Hepatocyte (in vitro differentiated cells): ENCODE measurements at regions not wholly inside any gene's neighbourhood (a gene's known extent, or its start where the extent isn't known, plus 50 kb on each side); places are given as distances from the start of the nearest gene placed in this dataset.

ENCODE experiments used
- DNase-seq: peaks from one replicate; pipeline ENCODE4 v3.0.0-alpha.2; 2016; ENCODE audit warnings: low spot score
- H2AFZ ChIP-seq: fragments of 200-600 bp; sonication (generic); 2 replicates; pipeline ENCODE4 v1.6.0; 2016; ENCODE audit warnings: antibody characterized with exemption, mild to moderate bottlenecking
- H3K27ac ChIP-seq: fragments of 200-600 bp; sonication (generic); 2 replicates; pipeline ENCODE4 v1.5.1; 2016; ENCODE audit warnings: mild to moderate bottlenecking
- H3K27me3 ChIP-seq: fragments of 200-600 bp; sonication (generic); 2 replicates; pipeline ENCODE4 v1.6.1; 2016
- H3K36me3 ChIP-seq: fragments of 200-600 bp; sonication (generic); replicated peaks from 2 replicates; pipeline ENCODE4 v1.5.1; 2016; ENCODE audit warnings: low read depth; ENCODE audit not compliant: insufficient read depth
- H3K4me1 ChIP-seq: fragments of 200-600 bp; sonication (generic); 2 replicates; pipeline ENCODE4 v1.5.1; 2016; ENCODE audit warnings: mild to moderate bottlenecking, moderate library complexity; ENCODE audit not compliant: insufficient read depth
- H3K4me2 ChIP-seq: fragments of 200-600 bp; sonication (generic); 2 replicates; pipeline ENCODE4 v1.6.0; 2016
- H3K4me3 ChIP-seq: fragments of 200-600 bp; sonication (generic); 2 replicates; pipeline ENCODE4 v1.5.1; 2016; ENCODE audit warnings: mild to moderate bottlenecking
- H3K79me2 ChIP-seq: fragments of 200-600 bp; sonication (generic); 2 replicates; pipeline ENCODE4 v1.6.0; 2017; ENCODE audit warnings: mild to moderate bottlenecking
- H3K9me2 ChIP-seq: fragments of 200-600 bp; sonication (generic); replicated peaks from 2 replicates; pipeline ENCODE4 v1.6.0; 2017; ENCODE audit warnings: mild to moderate bottlenecking; ENCODE audit not compliant: insufficient read depth
- H3K9me3 ChIP-seq: fragments of 200-600 bp; sonication (generic); 2 replicates; pipeline ENCODE4 v1.5.1; 2016; ENCODE audit warnings: low read depth, mild to moderate bottlenecking
- H4K20me1 ChIP-seq: fragments of 200-600 bp; sonication (generic); 2 replicates; pipeline ENCODE4 v1.6.0; 2016; ENCODE audit warnings: mild to moderate bottlenecking; ENCODE audit not compliant: insufficient read depth, poor library complexity, severe bottlenecking
- CTCF ChIP-seq: fragments of 200-600 bp; sonication (generic); IDR thresholded peaks from 2 replicates; pipeline ENCODE4 v1.5.1; 2016; ENCODE audit warnings: antibody characterized with exemption, mild to moderate bottlenecking; ENCODE audit not compliant: poor library complexity
- EZH2 ChIP-seq: fragments of 200-600 bp; sonication (generic); IDR thresholded peaks from 2 replicates; pipeline ENCODE4 v1.6.1; 2016; ENCODE audit warnings: antibody characterized with exemption, mild to moderate bottlenecking, borderline replicate concordance
- EZH2phosphoT487 ChIP-seq: fragments of 200-600 bp; sonication (generic); IDR thresholded peaks from one replicate; pipeline ENCODE4 v1.6.1; 2018; ENCODE audit warnings: antibody characterized with exemption, mild to moderate bottlenecking, low read depth, moderate library complexity; ENCODE audit not compliant: unreplicated experiment, severe bottlenecking
- WGBS: methylation state at CpG from one replicate; pipeline ENCODE4 v1.1.6; 2016; ENCODE audit warnings: low lambda C conversion rate; ENCODE audit errors: missing lambda C conversion rate; 5-methylcytosine and 5-hydroxymethylcytosine counted together

- no peaks in the 10 kb centered on the region for H3K9me3 ChIP-seq
- H3K79me2 ChIP-seq: no peaks in the 10 kb centered on the region
- WGBS: 86% methylated on average over 2 of the region's 2 CpGs
- H3K9me2 ChIP-seq: no peaks in the 10 kb centered on the region
- no peaks in the 10 kb centered on the region for H3K4me1 ChIP-seq
- DNase-seq: no peak
- H3K4me3 ChIP-seq: no peak overlapping the region
- H3K4me2 ChIP-seq: no peak overlapping the region
- H4K20me1 ChIP-seq: no peaks in the 10 kb centered on the region
- no peak overlapping the region for H3K27ac ChIP-seq
- H3K36me3 ChIP-seq: no peaks in the 10 kb centered on the region
- H2AFZ ChIP-seq: no peak overlapping the region
- TF ChIP-seq EZH2phosphoT487: no peak
- no peak for TF ChIP-seq EZH2
- TF ChIP-seq CTCF: no peak
- no peaks in the 10 kb centered on the region for H3K27me3 ChIP-seq
These were observed 691.4 kb upstream of the FZD8 start for GRCh38 chr10:36333446-36333845.

DNA sequence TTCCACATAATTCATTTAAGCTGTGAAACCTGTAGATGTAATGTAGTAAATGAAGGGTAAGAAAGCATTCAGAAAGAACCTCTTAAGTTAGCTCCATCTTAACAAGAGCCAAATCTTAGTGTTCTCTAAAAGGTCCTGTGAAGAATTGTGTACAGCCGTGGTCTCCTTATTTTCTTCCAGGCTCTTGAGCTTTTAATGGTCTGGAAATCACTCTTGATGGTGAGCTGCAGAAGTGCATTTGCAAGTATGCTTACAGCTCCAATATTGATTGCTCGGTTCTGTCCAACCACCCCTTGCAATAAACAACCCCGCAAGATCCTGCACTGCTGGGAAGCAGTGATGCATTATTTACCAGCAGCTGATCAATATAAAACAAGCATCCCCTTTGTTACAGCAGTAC lies 690.8 kb upstream of the FZD8 start:
- DNase-seq: no peak
- H4K20me1 ChIP-seq: no peaks in the 10 kb centered on the region
- TF ChIP-seq CTCF (no peak), EZH2 (no peak), EZH2phosphoT487 (no peak)
- H3K27me3 ChIP-seq: no peaks in the 10 kb centered on the region
- WGBS: 76% methylated on average over 3 of the region's 3 CpGs
- H3K9me3 ChIP-seq: no peaks in the 10 kb centered on the region
- no peak overlapping the region for H3K27ac ChIP-seq
- no peak overlapping the region for H3K4me3 ChIP-seq
- no peak overlapping the region for H3K4me2 ChIP-seq
- no peaks in the 10 kb centered on the region for H3K4me1 ChIP-seq
- no peaks in the 10 kb centered on the region for H3K36me3 ChIP-seq
- H2AFZ ChIP-seq: no peak overlapping the region
- no peaks in the 10 kb centered on the region for H3K79me2 ChIP-seq
- H3K9me2 ChIP-seq: no peaks in the 10 kb centered on the region

DNA sequence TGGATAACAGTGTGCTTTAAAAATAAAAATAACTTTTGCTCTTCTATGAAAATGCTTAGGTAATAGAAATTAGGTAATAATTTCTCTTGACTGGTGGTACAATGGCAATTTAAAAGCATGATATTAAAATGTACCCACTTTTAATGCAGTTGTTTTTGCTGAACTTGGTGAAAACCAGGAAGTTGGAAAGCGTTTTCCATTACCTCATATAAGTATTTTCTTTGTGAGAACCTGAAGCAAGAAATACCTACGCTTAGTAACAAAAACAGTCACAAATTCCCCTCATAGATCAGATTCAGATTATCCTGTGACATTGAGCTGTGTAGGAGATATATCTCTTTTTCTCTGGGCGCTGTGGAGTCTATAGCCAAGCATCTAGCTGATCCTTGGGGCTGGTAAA lies 689.0 kb upstream of the FZD8 start:
- Histone ChIP-seq H3K27ac (no peak overlapping the region), H3K79me2 (no peaks in the 10 kb centered on the region), H3K27me3 (no peaks in the 10 kb centered on the region), H3K36me3 (no peaks in the 10 kb centered on the region), H3K9me3 (no peaks in the 10 kb centered on the region), H3K4me2 (no peak overlapping the region), H3K4me1 (no peaks in the 10 kb centered on the region), H4K20me1 (no peaks in the 10 kb centered on the region), H3K9me2 (no peaks in the 10 kb centered on the region), H2AFZ (no peak overlapping the region), H3K4me3 (no peak overlapping the region)
- 85% methylated on average over 3 of the region's 3 CpGs for WGBS
- TF ChIP-seq EZH2phosphoT487 (no peak), CTCF (no peak), EZH2 (no peak)
- DNase-seq: no peak

- H3K27ac ChIP-seq: no peak overlapping the region
- H3K4me1 ChIP-seq: no peaks in the 10 kb centered on the region
- H3K27me3 ChIP-seq: no peaks in the 10 kb centered on the region
- no peaks in the 10 kb centered on the region for H3K9me3 ChIP-seq
- no peaks in the 10 kb centered on the region for H3K36me3 ChIP-seq
- H2AFZ ChIP-seq: no peak overlapping the region
- H3K4me3 ChIP-seq: no peak overlapping the region
- WGBS: 45% methylated on average over 2 of the region's 2 CpGs
- no peak for TF ChIP-seq EZH2phosphoT487
- no peak for TF ChIP-seq EZH2
- no peak for TF ChIP-seq CTCF
- DNase-seq: no peak
- no peaks in the 10 kb centered on the region for H3K9me2 ChIP-seq
- no peaks in the 10 kb centered on the region for H4K20me1 ChIP-seq
- H3K79me2 ChIP-seq: no peaks in the 10 kb centered on the region
- H3K4me2 ChIP-seq: no peak overlapping the region
These were observed 683.7 kb upstream of the FZD8 start for GRCh38 chr10:36325815-36326214.
